IPS-18a (cell line): ENCODE measurements at regions not wholly inside any gene's neighbourhood (a gene's known extent, or its start where the extent isn't known, plus 50 kb on each side); places are given as distances from the start of the nearest gene placed in this dataset.
"Not testable (repeated sequence)": the region's sequence is repeated elsewhere in the genome, so short reads cannot be mapped to it uniquely, and the experiment has no call there.

ENCODE experiments used
- H3K27ac ChIP-seq: one replicate; pipeline ENCODE4 v1.5.1; 2013; ENCODE audit warnings: low read length
- H3K27me3 ChIP-seq: one replicate; pipeline ENCODE4 v1.6.1; 2013; ENCODE audit warnings: mild to moderate bottlenecking, low read length; ENCODE audit not compliant: control insufficient read depth, insufficient read depth
- H3K36me3 ChIP-seq: one replicate; pipeline ENCODE4 v1.6.1; 2013; ENCODE audit warnings: low read depth, low read length; ENCODE audit not compliant: control insufficient read depth
- H3K4me1 ChIP-seq: one replicate; pipeline ENCODE4 v1.6.1; 2013; ENCODE audit warnings: low read depth, low read length; ENCODE audit not compliant: control insufficient read depth
- H3K4me3 ChIP-seq: one replicate; pipeline ENCODE4 v1.5.1; 2013; ENCODE audit warnings: low read length
- H3K9ac ChIP-seq: one replicate; pipeline ENCODE4 v1.6.1; 2013; ENCODE audit warnings: mild to moderate bottlenecking, low read length, moderate library complexity
- H3K9me3 ChIP-seq: one replicate; pipeline ENCODE4 v1.6.1; 2013; ENCODE audit warnings: low read depth, low read length; ENCODE audit not compliant: control insufficient read depth

- Histone ChIP-seq H3K9ac (no peak overlapping the region), H3K9me3 (no peaks in the 10 kb centered on the region), H3K27ac (no peak overlapping the region), H3K27me3 (no peaks in the 10 kb centered on the region), H3K36me3 (no peaks in the 10 kb centered on the region), H3K4me1 (no peaks in the 10 kb centered on the region), H3K4me3 (no peak overlapping the region)
These were observed 64.4 kb upstream of the MYO3A start for GRCh38 chr10:25869609-25870008.

GRCh38 chr10:25874402-25874801, 59.6 kb upstream of the MYO3A start:
- not testable (repeated sequence) for H3K4me1 ChIP-seq, H3K4me3 ChIP-seq, H3K27ac ChIP-seq, H3K36me3 ChIP-seq, H3K9ac ChIP-seq, H3K9me3 ChIP-seq, H3K27me3 ChIP-seq

- Histone ChIP-seq H3K4me3 (no peak overlapping the region), H3K9ac (no peak overlapping the region), H3K9me3 (no peaks in the 10 kb centered on the region), H3K27ac (no peak overlapping the region), H3K27me3 (no peaks in the 10 kb centered on the region), H3K36me3 (no peaks in the 10 kb centered on the region), H3K4me1 (peaks cover 5% of the 10 kb centered on the region)
These were observed 58.4 kb upstream of the MYO3A start for GRCh38 chr10:25875556-25876165.

- no peaks in the 10 kb centered on the region for H3K27me3 ChIP-seq
- H3K4me1 ChIP-seq = peaks cover 5% of the 10 kb centered on the region
- no peak overlapping the region for H3K27ac ChIP-seq
- H3K9ac ChIP-seq = no peak overlapping the region
- no peaks in the 10 kb centered on the region for H3K9me3 ChIP-seq
- H3K36me3 ChIP-seq = no peaks in the 10 kb centered on the region
- no peak overlapping the region for H3K4me3 ChIP-seq
These were observed 56.7 kb upstream of the MYO3A start for GRCh38 chr10:25877296-25877695.
